NCI-H2196 (cell line): ENCODE measurements at regions not wholly inside any gene's neighbourhood (a gene's known extent, or its start where the extent isn't known, plus 50 kb on each side); places are given as distances from the start of the nearest gene placed in this dataset.
"Not testable (repeated sequence)": the region's sequence is repeated elsewhere in the genome, so short reads cannot be mapped to it uniquely, and the experiment has no call there.

ENCODE experiments used
- DNase-seq: peaks from one replicate; lab custom pipeline; 2025; ENCODE audit not compliant: unreplicated experiment; lab: John Stamatoyannopoulos, UW

DNA sequence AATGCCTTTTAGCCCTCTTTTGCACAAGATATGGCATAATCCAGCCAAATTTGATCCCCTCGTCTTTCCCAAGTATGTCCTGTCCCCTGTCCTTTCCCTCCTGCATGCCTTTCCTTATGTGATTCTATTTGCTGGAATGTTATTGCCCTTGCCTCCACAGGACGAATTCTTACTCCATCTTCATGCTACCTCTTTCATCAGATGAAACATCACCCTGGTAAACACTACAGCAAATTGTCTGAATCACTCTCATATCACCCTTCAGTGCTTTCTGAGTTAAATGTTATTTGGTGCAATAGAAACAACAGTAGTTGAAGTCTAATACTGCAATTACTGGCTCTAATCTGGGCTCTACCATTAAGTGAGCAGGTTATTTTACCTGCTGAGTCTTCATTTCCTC is 52.2 kb upstream of the FAT1 start:
- DNase-seq: no peak

DNA sequence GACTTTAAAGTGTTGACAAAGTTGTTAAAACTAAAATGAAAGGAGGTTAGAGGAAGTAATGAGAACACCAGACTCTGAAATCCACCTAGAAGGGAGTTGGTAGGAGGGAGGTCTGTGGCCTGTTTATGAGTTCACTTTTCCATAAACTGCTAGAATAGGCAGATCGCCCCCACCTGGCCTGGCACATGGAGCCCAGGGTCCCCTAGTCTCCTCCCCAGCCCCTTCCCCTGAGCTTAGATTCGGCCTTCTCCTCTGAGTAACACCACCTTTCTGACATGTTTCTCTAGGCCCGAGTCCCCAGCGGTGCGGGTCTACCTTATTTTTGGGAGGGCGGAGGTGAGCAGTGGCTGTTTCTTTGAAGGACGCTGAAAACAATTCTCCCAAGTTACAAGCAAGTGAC is 54.5 kb upstream of the FAT1 start:
- no peak for DNase-seq

DNA sequence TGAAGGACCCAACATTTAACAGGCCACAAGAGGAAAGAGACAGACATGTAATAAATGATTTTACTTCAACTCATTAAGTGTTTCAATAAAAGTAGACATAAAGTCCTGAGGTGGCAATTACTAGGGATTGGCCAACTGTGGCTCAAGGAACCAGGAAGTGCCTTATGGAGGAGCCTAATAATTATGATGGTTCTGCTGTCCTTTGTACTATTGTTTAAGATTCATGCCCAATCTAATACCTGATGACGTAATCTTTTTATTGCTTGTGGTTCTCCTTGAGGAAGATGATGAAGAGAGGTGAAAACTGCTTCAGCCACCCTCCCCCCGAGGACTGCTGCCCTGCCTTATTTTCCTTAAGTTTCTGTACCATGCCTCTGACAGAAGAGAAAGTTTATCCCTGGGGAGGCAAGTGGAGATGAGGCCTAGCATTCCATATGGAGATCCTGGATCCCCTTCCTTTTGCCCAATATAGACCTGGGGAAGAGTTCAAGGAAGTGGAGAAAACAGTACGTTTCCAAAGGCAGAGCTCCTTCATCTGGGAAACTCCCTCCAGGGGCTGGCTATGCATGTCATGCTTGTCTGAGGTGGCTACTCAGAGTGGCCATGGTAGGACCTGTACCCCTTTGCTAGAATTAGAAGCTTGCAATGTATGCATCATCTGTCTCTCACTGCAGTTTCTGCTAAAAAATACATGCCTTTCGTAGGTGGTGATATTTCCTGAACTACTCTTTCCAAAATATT is 56.8 kb upstream of the FAT1 start:
- no peak for DNase-seq

DNA sequence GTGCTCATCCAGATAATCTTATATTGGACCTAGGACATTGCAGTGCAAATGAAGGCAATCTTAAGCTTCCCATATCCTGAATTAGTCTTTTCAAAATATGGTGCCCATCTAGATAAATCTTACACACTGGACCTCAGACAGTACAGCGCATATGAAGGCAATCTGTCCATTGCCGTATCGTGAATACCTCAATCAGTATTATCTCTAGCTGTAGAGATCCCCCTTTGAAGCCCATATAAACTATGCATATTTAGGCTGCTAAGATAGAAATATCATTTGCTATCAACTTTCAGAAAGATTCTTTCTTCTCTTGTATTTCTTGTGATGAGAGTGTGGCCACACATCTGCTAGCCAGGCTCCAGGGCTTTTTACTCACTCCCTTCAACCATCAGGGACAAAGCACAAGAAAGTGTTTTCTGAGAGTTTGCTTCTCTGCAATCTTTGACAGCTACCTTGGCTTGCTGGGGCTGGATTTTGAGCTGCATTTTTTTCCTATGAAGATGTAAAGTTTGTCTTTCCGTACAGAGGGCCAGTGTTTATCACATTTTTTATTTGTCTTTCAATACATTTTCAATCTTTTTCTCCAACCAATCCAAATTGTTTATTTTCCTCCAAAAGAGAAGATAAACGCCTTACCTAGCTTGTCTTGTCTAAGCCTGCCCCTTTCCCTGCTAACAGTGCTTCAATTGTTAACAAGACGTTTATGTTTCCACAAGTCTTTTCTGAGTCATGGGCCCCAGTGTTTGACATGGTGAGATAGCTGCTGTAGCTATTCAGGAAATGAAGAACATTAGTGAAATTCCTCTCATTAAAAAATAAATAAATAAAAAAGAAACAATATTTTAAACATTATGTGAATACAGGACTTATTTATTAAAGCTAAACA is 57.6 kb upstream of the FAT1 start:
- DNase-seq: no peak

DNA sequence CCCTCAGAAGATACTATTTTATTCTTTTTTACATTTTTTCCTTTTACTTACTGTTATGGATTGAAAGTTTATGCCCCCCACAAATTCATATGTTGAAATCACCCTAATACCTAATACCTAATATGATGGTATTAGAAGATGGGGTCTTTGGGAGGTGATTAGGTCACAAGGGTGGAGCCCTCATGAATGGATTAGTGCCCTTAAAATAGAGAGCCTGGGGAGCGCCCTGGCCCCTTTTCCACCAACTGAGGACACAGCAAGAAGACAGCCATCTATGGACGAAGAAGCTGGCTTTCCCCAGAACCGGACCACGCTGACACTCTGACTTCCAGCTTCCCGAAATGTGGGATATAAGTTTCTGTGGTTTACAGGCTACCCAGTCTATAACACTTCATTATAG is 58.6 kb upstream of the FAT1 start:
- no peak for DNase-seq

DNA sequence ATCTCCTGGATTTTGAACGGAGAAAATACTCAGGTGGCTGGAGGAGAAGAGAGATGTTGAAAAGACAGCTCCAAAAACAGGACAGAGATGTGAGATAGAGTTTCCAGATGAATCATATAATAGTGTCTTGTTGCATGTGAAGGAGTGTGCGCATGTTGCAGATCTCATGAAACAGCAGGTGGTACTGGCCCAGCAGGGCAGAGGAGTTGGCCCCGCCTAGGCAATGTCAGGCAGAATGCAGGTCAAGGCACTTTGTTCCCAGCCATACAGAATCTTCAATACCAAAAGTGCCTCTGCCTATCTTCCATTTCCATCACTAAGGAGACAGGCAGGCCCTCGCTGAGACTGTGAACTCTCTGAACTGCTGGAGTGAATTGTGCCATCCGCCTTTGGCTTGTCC is 63.9 kb upstream of the FAT1 start:
- no peak for DNase-seq

DNA sequence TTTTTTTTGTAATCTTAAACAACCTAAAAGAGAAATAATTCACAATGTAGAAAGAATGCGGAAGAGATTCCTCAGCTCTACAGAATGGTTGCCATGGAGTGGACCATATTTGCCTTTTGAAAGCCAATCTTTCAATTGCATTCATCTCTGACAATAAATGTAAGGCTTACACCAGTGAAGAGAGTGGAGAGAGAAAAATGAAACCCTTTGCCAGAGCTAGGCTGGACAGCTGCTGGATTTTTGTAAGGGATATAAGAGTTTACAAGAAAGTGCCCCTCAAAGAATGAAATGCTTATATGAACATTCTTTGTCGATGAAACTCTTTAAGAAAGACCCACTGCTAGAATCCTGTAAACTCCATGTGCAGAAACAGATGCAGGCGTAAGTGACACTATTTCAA is 66.0 kb upstream of the FAT1 start:
- DNase-seq: no peak

DNA sequence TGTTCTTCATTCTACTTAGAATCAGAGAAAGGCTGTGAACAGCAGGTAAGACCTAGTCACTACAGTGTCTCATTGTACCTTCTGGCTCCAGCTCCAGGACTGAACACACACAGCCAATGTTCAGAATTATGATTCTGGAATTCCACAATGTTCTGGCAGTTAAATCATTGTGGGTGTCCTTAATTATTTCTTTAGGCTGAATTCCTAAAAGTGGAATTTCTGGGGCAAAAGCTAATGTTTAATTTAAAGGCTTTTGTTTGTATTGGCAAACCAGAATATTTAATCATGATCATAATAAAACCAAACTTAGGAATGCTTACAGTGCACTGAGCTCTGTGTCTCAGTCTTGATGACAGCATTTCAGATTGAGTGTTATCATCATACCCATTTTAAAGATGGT is 67.0 kb upstream of the FAT1 start:
- DNase-seq: no peak

DNA sequence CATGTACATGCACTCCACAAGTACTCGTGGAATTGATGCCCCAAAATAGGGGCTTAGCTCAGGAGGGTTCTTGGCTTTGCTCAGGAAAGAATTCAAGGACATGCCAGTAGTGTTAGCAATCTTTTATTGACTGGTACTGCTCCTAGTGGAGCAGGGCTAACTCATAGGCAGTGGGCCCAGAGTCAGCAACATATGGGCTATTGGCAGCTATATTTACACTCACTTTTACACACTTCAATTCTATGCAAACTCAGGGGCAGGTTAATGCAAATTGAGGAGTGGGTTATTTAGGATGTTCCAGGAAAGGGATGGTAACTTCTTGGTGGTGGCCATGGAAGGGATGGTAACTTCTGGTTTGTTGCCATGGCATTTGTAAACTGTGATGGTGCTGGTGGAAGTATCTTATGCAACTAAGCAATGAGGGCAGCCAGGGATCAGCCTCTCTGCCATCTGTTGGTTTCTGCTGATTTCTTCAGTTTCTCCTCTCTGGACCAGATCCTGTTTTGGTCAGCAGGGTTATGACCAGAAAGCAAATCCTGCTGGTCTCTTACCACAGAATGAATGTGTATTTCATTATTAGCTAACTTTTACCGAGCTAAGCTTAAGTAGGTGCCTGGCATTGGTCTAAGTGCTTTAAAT is 69.2 kb upstream of the FAT1 start:
- DNase-seq: no peak

DNA sequence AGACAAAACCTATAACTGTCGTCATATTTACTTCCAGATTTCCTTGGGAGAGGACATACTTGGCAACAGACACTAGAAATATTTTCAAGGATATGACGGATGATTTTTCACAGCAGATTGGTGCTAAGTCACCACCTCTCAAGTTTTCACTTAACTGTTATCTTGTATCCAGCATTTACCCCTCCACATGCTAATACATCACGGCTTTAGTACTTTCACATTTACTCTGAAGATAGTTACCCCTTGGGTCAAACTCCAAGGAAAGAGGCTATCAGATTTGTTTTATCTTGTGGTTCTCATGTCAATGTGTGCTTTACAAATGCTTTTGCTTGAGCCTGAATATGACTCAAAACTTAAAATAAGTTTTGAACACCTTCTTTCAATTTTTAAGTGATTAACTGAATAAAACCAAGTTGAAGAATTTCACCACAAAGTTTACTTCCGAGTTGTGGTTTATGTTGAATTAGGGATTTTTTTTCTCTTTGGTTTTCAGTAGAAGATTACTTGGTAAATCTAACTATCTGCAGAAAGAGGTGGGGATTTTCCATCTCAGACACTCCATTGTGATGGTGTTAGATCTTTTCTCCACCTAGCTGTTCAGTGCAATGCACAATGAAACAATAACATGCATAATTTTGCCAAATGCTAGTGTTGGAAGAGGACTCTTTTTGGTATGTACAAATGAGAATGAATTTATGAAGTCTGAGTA is 75.4 kb upstream of the FAT1 start:
- no peak for DNase-seq

DNA sequence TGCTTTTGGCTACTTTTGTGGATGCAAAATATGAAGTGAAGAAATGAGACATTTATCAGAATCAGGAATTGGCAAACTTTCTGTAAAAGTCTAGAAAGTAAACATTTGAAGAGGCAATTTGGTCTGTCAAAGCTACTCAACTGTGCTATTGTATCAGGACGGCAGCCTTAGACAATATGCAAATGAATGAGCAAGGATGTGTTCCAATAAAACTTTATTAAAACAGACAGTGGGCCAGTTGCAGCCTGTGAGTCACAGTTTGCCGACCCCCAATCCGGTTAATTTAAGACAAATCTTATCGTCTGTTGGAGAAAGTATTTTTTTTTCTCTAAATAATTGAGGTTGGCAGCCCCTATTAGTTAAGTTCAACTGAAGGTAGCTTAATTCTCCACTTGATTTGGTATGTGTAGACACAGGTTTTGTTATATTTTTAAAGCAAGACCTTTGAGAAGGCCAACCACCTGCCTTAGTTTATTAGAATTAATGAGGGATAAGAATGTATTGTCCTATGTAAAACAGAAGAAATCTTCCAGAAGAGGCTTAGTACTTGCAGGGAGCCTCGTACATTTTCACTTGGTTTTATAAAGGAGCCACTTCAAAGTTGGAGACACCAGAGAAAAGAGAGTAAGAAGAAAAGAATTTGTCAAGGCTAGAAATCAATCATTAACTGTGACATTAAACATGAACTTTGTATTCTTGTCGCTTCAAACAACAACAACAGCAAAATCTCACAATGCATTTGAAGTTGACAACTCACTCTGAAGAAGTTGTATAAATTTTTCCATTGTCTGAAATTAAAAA is 81.6 kb upstream of the FAT1 start:
- no peak for DNase-seq

DNA sequence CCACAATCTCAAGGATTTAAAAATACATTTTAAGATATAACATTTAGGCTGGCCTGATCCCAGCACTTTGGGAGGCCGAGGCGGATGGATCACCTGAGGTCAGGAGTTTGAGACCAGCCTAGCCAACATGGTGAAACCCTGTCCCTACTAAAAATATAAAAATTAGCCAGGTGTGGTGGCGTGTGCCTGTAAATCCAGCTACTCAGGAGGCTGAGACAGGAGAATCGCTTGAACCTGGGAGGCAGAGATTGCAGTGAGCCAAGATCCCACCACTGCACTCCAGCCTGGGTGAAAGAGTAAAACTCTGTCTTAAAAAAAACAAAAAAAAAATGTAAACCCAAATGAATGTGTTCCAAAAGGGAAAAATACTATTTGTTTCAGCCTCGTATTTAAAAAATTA is 82.3 kb upstream of the FAT1 start:
- not testable (repeated sequence) for DNase-seq

DNA sequence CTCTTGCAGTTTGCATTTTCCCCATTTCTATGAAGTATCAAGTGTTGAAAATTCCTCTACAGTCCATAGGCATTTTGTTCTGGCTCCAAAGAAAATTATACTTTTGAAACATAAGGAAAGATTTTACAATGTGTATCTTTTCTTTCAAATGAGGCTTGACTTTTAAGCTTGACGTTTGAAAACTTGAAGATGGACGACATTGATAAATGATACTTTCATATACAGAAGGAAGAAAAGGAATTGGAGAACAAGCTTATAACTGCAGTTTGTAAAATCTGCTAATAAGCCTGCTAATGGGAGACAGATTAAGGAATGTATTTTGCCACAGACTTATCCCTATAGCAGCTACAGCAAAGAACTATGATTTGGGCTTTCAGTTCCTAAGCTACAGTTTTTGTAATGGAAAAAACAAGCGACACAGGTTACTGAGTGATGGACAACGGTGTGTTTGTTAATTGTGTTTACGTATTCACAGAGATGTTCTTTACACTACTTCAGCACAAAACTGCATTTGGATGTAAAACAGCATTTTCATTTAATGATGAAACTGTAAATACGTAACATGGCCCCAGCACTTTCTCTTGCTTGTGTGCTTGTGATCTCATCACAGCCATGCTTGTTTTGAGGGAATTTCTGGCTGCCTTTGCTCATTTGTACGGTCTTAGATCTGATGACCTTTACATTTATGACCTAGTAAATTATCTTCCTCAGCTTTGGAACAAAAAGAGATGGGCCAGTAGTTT is 83.2 kb upstream of the FAT1 start:
- DNase-seq: no peak

DNA sequence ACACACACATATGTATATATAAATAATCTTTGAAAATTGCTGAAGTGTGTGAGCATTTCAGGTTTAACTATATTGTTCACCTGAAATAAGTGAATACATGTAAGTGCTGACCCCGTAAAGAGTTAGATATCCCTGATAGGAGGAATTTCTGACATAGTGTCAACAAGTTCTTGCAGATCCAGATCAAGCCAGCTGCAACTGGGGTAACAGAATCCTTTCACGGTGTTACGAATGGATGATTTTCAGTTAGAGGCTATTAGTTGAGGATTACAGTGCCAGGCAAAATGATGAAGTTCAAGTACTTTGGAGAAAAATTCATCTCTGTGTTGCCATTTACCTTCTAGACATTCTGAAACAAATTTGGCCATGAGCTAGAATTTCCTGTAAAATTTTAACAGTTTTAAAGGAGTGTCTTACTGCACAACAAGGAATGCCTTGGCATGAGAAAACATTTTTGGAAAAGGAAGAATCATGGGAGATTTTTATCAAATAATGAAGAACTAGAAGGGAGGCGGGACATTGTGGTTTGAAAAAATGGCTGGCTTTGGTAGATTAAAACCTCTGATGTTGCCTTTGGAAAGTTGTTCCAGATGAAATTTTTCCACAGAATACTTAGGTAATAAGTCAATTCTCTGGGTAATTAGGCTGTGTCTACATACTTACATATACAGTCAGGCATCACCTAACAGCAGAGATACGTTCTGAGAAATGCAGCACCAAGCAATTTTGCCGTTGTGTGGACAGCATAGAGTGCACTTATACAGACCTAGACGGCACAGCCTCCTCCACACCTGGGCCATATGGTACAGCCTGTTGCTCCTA is 84.4 kb upstream of the FAT1 start:
- DNase-seq: no peak

DNA sequence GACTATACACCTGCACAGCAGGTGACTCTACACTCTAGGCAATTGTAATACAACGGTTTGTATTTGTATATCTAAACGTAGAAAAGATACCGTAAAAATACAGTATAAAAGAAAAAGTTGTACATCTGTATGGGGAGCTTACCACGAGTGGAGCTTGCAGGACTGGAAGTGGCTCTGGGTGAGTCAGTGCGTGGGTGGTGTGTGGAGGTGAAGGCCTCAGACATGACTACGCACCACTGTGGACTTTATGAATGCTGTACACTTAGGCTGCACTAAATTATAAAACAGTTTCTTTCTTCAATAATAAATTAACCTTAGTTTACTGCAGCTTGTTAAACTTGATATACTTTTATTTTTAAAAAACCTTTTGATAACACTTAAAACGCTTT is 85.0 kb upstream of the FAT1 start:
- DNase-seq: no peak

DNA sequence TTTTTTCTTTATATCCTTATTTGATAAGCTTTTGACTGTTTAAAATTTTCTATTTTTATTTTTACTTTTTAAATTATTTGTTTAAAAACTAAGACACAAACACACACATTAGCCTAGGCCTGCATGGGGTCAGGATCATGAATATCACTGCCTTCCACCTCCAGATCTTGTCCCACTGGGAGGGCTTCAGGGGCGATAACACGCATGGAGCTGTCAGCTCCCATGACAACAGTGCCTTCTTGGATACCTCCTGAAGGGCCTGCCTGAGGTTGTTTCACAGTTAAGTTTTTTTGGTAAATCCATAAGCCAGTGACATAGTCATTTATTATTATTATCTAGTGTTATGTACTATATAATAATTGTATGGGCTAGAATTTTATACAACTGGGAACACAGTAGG is 85.4 kb upstream of the FAT1 start:
- no peak for DNase-seq

DNA sequence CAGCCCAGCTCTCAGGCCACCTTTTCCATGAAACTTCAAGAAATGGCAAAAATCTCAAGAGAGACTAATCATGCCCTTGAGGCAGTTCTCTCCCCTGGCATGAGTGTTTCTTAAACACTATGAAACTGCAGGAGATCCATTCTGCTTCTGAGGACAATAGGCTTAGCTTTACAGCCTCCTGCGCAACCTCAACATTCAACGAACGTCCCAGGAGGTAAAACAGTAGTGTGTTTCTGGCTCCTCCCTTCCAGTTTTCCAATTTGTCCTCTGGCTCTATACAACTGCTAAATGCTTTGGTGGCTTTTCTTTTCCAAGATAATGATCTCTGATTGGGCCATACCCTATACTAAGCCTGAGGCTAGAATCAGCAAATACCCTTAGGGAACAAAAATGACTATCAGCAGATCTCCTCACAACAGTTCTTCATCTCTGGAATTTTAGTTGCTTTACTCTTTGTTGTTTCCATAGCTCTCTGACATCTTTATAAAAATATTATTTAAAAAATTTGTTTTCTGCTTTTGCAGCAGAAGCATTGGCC is 87.0 kb upstream of the FAT1 start:
- DNase-seq: no peak

DNA sequence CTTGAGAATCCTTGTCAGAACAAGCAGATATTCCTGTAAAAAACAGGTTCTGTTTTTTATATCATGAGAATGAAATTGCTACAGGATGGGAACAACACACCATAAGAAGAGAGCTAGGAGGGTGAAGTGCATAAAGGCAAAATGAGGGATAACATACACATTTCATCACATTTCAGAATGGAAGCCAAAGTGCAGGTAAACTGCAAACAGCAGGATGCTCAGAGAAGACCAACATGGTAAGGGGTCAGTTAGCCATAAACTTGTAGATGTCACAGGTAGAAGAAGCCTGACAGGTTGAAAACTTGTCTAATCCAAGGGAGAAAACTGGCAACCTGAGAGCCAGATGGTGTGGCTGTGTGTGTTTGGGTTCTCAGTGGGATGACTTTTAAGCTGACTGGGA is 88.9 kb upstream of the FAT1 start:
- DNase-seq: no peak
